Posterior cingulate gyrus (tissue), 11 donors: ENCODE measurements at regions not wholly inside any gene's neighbourhood (a gene's known extent, or its start where the extent isn't known, plus 50 kb on each side); places are given as distances from the start of the nearest gene placed in this dataset.
"Not testable (repeated sequence)": the region's sequence is repeated elsewhere in the genome, so short reads cannot be mapped to it uniquely, and the experiment has no call there.

Experiments
- DNase-seq, 10 donors: peaks; one replicate each; pipeline versions ENCODE4 v3.0.0 to v3.0.0-alpha.2; 2020 to 2021; ENCODE audit warnings: mixed read lengths in 3 of 10
- intact Hi-C: fragments of 100-400 bp; cut with DNase I; formaldehyde crosslinking; loops from one replicate; pipeline ENCODE4 v1.15.1; 2023

DNA sequence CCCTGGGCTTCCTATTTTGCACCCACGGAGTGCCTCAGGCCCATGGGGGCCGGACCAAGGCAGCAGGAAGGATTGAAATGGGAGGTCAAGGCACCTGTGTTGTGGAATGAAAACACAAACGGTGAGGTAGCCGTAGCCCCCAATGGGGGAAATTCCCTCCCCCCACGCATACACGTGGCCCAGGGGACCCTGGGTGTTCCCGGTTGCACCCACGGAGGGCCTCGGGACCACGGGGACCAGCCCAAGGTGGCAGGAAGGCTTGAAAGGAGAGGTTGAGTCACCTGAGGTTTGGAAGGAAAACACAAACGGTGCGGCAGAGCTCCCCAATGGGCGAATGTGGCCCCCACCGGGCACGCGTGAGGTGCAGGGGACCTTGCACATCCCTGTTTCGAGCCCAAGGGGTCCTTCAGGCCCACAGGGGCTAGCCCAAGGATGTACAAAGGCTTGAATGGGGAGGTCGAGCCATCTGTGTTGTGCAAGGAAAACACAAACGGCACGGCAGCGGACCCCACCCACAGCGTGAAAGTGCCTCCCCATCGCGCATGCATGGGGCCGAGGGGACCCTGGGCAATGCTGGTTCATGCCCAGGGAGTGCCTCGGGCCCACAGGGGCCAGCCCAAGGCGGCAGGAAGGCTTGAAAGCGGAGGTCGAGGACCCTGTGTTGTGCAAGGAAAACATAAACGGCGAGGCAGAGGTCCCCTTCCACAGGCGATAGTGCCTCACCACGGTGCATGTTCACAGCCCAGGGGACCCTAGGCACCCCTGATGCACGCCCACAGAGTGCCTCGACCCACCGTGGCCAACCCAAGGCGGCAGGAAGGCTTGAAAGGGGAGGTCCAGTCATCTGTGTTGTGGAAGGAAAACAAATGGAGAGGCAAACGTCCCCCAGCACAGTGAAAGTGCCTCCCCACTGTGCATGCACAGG is 376.7 kb downstream of the ALG10 start:
- peak in 9 of 10 donors; percentile 1 to 80 (median 8) for DNase-seq
- intact Hi-C loops: no loop called here

DNA sequence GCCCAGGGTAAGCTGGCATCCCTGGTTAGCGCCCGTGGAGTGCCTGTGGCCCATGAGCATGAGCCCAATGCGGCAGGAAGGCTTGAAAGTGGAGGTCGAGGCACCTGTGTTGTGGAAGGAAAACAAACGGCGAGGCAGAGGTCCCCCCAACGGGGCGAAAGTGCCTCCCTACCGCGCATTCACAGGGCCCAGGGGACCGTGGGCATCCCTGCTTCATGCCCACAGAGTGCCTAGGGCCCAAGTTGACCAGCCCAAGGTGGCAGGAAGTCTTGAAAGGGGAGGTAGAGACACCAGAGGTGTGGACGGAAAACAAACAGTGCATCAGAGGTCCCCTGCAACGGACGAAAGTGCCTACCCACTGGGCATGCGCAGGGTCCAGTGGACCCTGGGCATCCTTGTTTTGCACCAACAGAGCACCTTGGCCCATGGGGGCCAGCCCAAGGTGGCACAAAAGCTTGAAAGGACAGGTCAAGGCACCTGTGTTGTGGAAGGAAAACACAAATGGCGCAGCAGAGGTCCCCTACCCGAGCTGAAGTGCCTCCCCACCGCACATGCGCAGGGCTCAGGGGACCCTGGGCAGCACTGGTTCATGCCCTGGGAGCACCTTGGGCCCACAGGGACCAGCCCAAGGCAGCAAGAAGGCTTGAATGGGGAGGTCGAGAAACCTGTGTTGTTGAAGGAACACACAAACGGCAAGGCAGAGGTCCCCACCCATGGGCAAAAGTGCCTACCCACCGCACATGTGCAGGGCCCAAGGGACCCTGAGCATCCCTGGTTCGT is 377.5 kb downstream of the ALG10 start:
- intact Hi-C loops: no loop called here
- DNase-seq: peak in 9 of 10 donors; percentile 1 to 69 (median 5)

DNA sequence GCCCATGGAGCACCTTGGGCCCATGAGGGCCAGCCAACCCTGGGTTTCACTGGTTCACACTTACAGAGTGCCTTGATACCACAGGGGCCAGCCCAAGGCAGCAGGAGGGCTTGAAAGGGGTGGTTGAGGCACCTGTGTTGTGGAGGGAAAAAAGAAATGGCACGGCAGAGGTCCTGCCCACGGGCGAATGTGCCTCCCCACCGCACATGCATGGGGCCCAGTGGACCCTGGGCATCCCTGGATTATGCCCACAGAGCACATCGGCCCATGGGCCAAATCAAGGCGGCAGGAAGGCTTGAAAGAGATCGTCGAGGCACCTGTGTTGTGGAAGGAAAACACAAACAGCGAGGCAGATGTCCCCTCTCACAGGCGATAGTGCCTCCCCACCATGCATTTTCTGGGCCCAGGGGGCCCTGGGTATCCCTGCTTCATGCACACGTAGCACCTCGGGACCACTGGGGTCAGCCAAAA is 378.1 kb downstream of the ALG10 start:
- DNase-seq: peak in 9 of 10 donors; percentile 2 to 70 (median 11)
- intact Hi-C loops: no loop called here

DNA sequence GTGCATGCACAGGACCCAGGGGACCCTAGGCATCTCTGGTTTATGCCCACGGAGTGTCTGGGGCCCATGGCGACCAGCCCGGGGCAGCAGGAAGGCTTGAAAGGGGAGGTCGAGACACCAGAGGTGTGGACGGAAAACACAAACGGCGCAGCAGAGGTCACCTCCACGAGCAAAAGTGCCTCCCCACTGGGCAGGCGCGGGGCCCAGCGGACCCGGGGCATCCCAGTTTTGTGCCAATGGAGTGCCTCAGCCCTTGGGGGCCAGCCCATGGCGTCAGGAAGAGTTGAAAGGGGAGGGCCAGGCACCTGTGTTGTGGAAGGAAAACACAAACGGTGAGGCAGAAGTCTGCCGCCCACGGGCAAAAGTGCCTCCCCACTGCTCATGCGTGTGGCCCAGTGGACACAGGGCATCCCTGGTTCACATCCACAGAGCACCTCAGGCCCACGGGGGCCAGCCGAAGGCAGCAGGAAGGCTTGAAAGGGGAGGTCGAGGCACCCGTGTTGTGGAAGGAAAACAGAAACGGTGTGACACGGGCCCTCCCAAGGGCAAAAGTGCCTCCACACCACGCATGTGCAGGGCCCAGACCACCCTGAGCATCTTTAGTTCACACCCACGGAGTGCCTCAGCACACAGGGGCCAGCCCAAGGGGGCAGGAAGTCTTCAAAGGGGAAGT is 378.8 kb downstream of the ALG10 start:
- intact Hi-C loops: no loop called here

DNA sequence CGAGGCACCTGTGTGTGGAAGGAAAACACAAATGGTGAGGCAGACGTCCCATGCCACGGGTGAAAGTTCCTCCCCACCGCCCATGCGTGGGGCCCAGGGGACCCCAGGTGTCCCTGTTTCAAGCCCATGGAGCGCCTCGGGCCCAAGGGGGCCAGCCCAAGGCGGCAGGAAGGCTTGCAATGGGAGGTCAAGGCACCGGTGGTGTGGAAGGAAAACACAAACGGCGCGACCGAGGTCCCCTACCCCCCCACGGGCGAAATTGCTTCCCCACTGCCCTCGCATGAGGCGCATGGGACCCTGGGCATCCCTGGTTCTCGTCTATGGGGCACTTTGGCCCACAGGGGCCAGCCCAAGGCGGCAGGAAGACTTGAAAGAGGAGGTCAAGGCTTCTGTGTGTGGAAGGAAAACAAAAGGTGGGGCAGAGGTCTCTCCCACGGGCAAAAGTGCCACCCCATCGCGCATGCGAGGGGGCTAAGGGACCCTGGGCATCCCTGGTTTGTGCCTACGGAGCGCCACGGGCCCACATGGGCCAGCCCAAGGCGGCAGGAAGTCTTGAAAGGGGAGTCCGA is 379.4 kb downstream of the ALG10 start:
- peak in 9 of 10 donors; percentile 3 to 76 (median 8) for DNase-seq
- intact Hi-C loops: no loop called here

More for the DNA sequence above, 378.8 kb downstream of the ALG10 start:
- DNase-seq: peak in 8 of 10 donors; percentile 0 to 64 (median 10)

DNA sequence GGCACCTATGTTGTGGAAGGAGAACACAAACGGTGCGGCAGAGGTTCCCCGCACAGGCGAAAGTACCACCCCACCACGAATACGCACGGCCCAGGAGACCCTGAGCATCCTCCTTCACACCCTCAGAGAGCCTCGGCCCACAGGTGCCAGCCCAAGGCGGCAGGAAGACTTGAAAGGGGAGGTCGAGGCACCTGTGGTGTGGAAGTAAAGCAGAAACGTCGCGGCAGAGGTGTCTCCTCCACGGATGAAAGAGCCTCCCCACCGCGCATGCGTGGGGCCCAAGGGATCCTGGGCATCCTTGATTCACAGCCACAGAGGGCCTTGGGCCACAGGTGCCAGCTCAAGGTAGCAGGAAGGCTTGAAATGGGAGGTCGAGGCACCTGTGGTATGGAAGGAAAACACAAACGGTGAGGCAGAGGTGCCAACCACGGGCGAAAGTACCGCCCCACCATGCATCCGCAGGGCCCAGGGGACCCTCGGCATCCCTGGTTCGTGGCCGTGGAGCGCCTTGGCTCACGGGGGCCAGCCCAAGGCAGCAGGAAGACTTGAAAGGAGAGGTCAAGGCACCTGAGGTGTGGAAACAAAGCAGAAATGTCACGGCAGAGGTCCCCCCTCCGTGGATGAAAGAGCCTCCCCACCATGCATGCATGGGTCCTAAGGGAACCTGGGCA is 380.1 kb downstream of the ALG10 start:
- intact Hi-C loops: no loop called here
- DNase-seq: peak in 9 of 10 donors; percentile 2 to 70 (median 10)

DNA sequence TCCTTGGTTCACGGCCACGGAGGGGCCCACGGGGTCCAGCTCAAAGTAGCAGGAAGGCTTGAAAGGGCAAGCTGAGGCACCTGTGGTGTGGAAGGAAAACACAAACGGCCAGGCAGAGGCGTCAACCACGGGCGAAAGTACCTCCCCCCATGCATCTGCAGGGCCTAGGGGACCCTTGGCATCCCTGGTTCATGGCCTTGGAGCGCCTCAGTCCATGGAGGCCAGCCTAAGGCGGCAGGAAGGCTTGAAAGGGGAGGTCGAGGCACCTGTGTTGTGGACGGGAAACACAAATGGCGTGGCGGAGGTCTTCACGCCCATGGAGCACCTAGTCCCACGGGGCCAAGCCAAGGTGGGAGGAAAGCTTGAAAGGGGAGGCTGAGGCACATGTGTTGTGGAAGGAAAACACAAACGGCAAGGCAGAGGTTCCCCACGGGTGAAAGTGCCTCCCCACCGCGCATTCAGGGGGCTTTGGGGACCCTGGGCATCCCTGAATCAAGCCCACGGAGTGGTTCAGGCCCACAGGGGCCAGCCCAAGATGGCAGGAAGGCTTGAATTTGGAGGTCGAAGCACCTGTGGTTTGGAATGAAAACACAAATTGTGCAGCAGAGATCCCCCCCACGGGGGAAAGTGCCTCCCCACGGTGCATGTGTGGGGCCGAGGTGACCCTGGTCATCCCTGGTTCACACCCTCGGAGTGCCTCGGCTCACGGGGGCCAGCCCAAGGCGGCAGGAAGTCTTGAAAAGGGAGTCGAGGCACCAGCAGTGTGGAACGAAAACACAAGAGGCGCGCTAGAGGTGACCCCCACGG is 380.8 kb downstream of the ALG10 start:
- peak in 9 of 10 donors; percentile 1 to 74 (median 12) for DNase-seq
- intact Hi-C loops: no loop called here

DNA sequence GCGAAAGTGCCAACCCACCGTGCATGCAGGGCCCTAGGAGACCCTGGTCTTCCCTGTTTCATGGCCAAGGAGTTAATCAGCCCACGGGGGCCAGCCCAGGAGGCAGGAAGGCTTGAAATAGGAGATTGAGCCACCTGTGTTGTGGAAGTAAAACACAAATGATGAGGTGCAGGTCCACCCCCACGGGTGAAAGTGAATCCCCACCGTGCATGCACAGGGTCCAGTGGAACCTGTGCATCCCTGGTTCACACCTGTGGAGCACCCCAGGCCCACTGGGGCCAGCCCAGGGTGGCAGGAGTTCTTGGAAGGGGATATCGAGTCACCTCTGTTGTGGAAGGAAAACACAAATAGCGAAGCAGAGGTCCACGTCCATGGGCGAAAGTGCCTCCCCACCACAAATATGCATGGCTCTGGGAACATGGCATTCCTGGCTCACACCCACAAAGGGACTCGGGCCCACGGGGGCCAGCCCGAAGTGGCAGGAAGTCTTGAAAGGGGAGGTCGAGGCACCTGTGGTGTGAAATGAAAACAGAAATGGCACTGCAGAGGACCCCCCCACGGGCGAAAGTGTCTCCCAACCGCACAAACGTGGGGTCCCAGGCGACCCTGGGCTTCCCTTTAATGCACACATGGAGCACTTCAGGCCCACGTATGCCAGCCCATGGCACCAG is 381.5 kb downstream of the ALG10 start:
- intact Hi-C loops: no loop called here
- DNase-seq: peak in 8 of 10 donors; percentile 1 to 67 (median 12)

DNA sequence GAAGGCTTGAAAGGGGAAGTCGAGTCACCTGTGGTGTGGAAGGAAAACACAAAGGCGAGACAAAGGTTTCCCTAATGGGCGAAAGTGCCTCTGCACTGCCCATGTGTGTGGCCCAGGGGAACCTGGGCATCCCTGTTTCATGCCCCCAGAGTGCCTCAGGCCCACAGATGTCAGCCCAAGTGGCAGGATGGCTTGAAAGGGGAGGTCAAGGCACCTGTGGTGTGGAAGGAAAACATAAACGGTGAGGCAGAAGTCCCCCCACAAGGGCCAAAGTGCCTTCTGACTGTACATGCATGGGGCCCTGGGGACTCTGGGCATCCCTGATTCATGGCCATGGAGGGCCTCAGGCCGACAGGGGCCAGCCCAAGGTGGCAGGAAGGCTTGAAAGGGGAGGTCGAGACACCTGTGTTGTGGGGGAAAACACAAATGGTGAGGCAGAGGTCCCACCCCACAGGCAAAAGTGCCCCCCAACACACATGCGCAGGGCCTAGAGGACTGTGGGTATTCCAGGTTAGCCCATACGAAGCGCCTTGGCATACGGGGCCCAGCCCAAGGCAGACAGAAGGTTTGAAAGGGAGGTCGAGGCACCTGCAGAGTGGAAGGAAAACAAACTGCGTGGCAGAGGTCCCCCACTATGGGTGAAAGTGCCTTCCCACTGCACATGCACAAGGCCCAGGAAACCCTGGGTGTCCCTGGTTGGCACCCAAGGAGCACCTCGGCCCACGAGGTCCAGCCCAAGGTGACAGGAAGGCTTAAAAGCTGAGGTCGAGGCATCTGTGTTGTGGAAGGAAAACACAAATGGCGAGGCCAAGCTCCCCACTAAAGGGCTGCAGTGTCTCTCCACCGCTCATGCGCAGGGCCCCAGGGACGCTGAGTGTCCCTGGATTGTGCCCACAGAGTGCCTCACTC is 382.3 kb downstream of the ALG10 start:
- peak in 7 of 10 donors; percentile 5 to 57 (median 7) for DNase-seq
- intact Hi-C loops: no loop called here

DNA sequence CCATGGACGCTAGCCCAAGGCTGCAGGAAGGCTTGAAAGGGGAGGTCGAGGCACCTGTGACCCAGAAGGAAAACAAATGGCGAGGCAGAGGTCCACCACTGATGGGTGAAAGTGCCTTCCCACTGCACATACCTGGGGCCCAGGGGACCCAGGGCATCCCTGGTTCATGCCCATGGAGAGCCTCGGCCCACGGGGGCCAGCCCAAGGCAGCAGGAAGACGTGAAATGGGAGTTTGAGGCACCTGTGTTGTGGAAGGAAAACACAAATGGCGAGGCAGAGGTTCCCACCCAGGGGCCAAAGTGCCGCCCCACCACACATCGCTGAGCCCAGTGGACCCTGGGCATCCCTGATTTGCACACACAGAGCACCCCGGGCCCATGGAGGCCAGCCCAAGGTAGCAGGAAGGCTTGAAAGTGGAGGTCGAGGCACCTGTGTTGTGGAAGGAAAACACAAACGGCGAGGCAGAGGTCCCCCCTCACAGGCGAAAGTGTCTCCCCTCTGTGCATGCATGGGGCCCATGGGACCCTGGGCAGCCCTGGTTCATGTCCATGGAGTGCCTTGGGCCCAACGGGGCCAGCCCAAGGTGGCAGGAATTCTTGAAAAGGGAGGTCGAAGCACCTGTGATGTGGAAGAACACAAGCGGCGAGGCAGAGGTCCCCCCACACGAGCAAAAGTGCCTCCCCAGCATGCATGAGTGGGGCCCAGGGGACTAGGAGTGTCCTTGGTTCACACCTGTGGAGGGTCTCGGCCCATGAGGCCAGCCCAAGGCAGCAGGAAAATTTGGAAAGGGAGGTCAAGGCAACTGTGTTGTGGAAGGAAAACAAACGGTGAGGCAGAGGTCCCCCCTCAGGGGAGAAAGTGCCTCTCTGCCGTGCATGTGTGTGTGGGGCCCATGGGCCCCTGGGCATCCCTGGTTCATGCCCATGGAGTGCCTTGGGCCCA is 383.3 kb downstream of the ALG10 start:
- DNase-seq: peak in 9 of 10 donors; percentile 1 to 79 (median 5)
- intact Hi-C loops: no loop called here

DNA sequence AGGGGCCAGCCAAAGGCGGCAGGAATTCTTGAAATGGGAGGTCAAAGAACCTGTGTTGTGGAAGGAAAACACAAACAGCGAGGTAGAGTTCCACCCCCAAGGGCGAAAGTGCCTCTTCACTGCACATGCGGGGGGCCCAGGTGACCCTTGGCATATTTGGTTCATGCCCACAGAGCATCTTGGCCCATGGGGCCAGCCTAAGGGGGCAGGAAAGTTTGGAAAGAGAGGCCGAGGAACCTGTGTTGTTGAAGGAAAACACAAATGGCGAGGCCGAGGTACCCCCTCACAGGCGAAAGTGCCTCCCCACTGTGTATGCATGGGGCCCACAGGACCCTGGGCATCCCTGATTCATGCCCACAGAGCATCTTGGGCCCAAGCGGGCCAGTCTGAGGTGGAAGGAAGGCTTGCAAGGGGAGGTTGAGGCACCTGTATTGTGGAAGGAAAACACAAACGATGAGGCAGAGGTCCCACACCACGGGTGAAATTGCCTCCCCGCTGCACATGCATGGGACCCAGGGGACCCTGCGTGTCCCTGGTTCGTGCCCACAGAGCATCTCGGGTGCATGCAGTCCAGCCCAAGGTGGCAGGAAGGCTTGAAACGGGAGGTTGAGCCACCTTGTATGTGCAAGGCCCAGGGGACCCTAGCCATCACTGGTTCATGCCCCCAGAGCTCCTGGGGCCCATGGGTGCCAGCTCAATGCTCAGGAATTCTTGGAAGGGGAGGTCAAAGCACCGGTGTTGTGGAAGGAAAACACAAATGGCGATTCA is 384.1 kb downstream of the ALG10 start:
- intact Hi-C loops: no loop called here
- DNase-seq: peak in 9 of 10 donors; percentile 1 to 63 (median 7)

DNA sequence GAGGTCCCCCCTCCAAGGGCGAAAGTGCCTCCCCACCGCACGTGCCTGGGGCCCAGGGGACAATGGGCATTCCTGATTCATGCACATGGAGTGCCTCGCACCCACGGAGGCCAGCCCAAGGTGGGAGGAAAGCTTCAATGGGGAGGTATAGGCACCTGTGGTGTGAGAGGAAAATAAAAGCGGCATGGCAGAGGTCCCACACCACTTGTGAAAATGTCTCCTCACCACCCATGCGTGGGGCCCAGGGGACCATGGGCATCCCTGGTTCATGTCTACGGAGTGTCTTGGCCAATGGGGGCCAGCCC is 384.7 kb downstream of the ALG10 start:
- intact Hi-C loops: no loop called here
- DNase-seq: peak in 6 of 10 donors; percentile 2 to 54 (median 33)

DNA sequence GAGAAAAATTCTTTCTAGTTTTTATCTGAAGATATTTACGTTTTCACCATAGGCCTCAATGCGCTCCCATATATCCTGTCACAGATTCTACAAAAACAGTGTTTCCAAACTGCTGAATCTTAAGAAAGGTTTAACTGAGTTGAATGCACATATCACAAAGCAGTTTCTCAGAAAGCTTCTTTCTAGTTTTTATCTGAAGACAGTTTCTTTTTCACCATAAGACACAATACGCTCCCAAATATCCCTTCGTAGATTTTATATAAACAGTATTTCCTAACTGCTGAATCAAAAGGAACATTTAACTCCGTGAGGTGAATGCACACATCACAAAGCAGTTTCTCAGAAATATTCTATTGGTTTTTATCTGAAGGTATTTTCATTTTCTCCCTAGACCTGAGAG is 385.5 kb downstream of the ALG10 start:
- intact Hi-C loops: no loop called here
- no peak for DNase-seq

DNA sequence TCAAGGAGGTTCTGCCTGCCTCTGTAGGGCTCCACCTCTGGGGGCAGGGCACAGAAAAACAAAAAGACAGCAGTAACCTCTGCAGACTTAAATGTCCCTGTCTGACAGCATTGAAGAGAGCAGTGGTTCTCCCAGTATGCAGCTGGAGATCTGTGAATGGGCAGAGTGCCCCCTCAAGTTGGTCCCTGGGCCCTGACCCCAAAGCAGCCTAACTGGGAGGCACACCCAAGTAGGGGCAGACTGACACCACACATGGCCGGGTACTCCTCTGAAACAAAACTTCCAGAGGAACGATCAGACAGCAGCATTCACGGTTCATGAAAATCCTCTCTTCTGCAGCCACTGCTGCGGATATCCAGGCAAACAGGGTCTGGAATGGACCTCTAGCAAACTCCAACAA is 409.2 kb downstream of the ALG10 start:
- intact Hi-C loops: not testable (repeated sequence)
- peak in 3 of 10 donors; percentile 2 to 35 (median 18) for DNase-seq
